HEK293 (cell line): ENCODE measurements at regions not wholly inside any gene's neighbourhood (a gene's known extent, or its start where the extent isn't known, plus 50 kb on each side); places are given as distances from the start of the nearest gene placed in this dataset.

Source experiments
- CTCF ChIA-PET: fragments of 350-600 bp; formaldehyde crosslinking; extraction: SDS; loops from one replicate; lab custom pipeline; 2021; ENCODE audit warnings: antibody characterized with exemption; lab: Yijun Ruan, JAX
- POLR2A ChIA-PET: fragments of 300-600 bp; formaldehyde crosslinking; extraction: SDS; loops from one replicate; lab custom pipeline; 2020; ENCODE audit warnings: antibody characterized with exemption, inconsistent platforms; lab: Yijun Ruan, JAX
- H3K27ac ChIP-seq: fragments of 200-500 bp; sonication (Bioruptor generic); 2 replicates; pipeline ENCODE4 v1.5.1; 2014; ENCODE audit warnings: low read depth, low read length, control low read depth, inconsistent platforms; ENCODE audit errors: extremely low read depth
- H3K36me3 ChIP-seq, 2 experiments: fragments of 200-500 bp in 1 of 2; sonication (Bioruptor generic) in 1 of 2; 1 replicate in 1 of 2; 2 replicates in 1 of 2; pipeline ENCODE4 v1.5.1; 2014 to 2017; ENCODE audit warnings: inconsistent platforms in 2 of 2, low read length in 2 of 2; ENCODE audit not compliant: control insufficient read depth in 2 of 2, insufficient read depth in 1 of 2
- H3K4me1 ChIP-seq: fragments of 200-500 bp; sonication (Bioruptor generic); 2 replicates; pipeline ENCODE4 v1.5.1; 2014; ENCODE audit warnings: mild to moderate bottlenecking, low read length, inconsistent platforms; ENCODE audit not compliant: control insufficient read depth, insufficient read depth
- H3K4me3 ChIP-seq: 2 replicates; pipeline ENCODE4 v1.5.1; 2011; ENCODE audit warnings: low read depth, mild to moderate bottlenecking, control low read depth, low read length, moderate library complexity
- H3K9me3 ChIP-seq: fragments of 200-500 bp; sonication (Bioruptor generic); 2 replicates; pipeline ENCODE4 v1.5.1; 2014; ENCODE audit warnings: low read depth, low read length, inconsistent platforms; ENCODE audit not compliant: control insufficient read depth, insufficient read depth
- FEZF1 ChIP-seq: fragments of 450-650 bp; formaldehyde crosslinking; IDR thresholded peaks from 2 replicates; pipeline ENCODE4 v1.5.1; 2016; ENCODE audit warnings: missing biosample characterization, missing genetic modification characterization
- GFI1B ChIP-seq: fragments of 450-650 bp; formaldehyde crosslinking; IDR thresholded peaks from 2 replicates; pipeline ENCODE4 v1.5.1; 2016; ENCODE audit warnings: missing biosample characterization, missing genetic modification characterization
- RBAK ChIP-seq: fragments of 450-650 bp; formaldehyde crosslinking; IDR thresholded peaks from 2 replicates; pipeline ENCODE4 v1.5.1; 2016; ENCODE audit warnings: missing biosample characterization, missing genetic modification characterization
- SALL2 ChIP-seq: fragments of 450-650 bp; formaldehyde crosslinking; IDR thresholded peaks from 2 replicates; pipeline ENCODE4 v1.5.0; 2017; ENCODE audit warnings: missing biosample characterization, mild to moderate bottlenecking, missing genetic modification characterization, borderline replicate concordance
- TSHZ1 ChIP-seq: fragments of 450-650 bp; formaldehyde crosslinking; IDR thresholded peaks from 2 replicates; pipeline ENCODE4 v1.5.1; 2016; ENCODE audit warnings: missing biosample characterization, missing genetic modification characterization, borderline replicate concordance
- ZBTB20 ChIP-seq: fragments of 450-650 bp; formaldehyde crosslinking; IDR thresholded peaks from 2 replicates; pipeline ENCODE4 v1.5.1; 2016; ENCODE audit warnings: missing biosample characterization, missing genetic modification characterization
- ZBTB26 ChIP-seq: fragments of 450-650 bp; formaldehyde crosslinking; optimal IDR thresholded peaks from 2 replicates; pipeline ENCODE3; 2016; ENCODE audit warnings: missing biosample characterization, mild to moderate bottlenecking, missing genetic modification characterization
- ZBTB48 ChIP-seq: fragments of 450-650 bp; formaldehyde crosslinking; IDR thresholded peaks from 2 replicates; pipeline ENCODE4 v1.5.1; 2016; ENCODE audit warnings: missing biosample characterization, missing genetic modification characterization
- ZNF133 ChIP-seq: fragments of 450-650 bp; formaldehyde crosslinking; IDR thresholded peaks from 2 replicates; pipeline ENCODE4 v1.5.1; 2016; ENCODE audit warnings: missing biosample characterization, missing genetic modification characterization
- ZNF202 ChIP-seq: fragments of 450-650 bp; formaldehyde crosslinking; IDR thresholded peaks from 2 replicates; pipeline ENCODE4 v1.5.1; 2016; ENCODE audit warnings: missing biosample characterization, missing genetic modification characterization, borderline replicate concordance
- ZNF239 ChIP-seq: fragments of 450-650 bp; formaldehyde crosslinking; IDR thresholded peaks from 2 replicates; pipeline ENCODE4 v1.5.1; 2016; ENCODE audit warnings: missing biosample characterization, missing genetic modification characterization
- ZNF501 ChIP-seq: fragments of 450-650 bp; formaldehyde crosslinking; IDR thresholded peaks from 2 replicates; pipeline ENCODE4 v1.5.1; 2016; ENCODE audit warnings: missing biosample characterization, missing genetic modification characterization
- ZNF571 ChIP-seq: fragments of 450-650 bp; formaldehyde crosslinking; IDR thresholded peaks from 2 replicates; pipeline ENCODE4 v1.5.0; 2017; ENCODE audit warnings: missing biosample characterization, missing genetic modification characterization
- ZNF670 ChIP-seq: fragments of 450-650 bp; formaldehyde crosslinking; IDR thresholded peaks from 2 replicates; pipeline ENCODE4 v1.5.1; 2016; ENCODE audit warnings: missing biosample characterization, missing genetic modification characterization, low read depth
- ZNF747 ChIP-seq: fragments of 450-650 bp; formaldehyde crosslinking; IDR thresholded peaks from 2 replicates; pipeline ENCODE4 v1.5.1; 2016; ENCODE audit warnings: missing biosample characterization, missing genetic modification characterization
- ZNF776 ChIP-seq: fragments of 450-650 bp; formaldehyde crosslinking; IDR thresholded peaks from 2 replicates; pipeline ENCODE4 v1.5.0; 2017; ENCODE audit warnings: missing biosample characterization, missing genetic modification characterization, borderline replicate concordance
- ZNF792 ChIP-seq: fragments of 450-650 bp; formaldehyde crosslinking; IDR thresholded peaks from 2 replicates; pipeline ENCODE4 v1.5.1; 2016; ENCODE audit warnings: missing biosample characterization, missing genetic modification characterization
- ZSCAN30 ChIP-seq: fragments of 450-650 bp; IDR thresholded peaks from 2 replicates; pipeline ENCODE4 v1.5.1; 2018; ENCODE audit warnings: missing biosample characterization, mild to moderate bottlenecking, missing genetic modification characterization, moderate library complexity
- TF ChIP-seq, protein P1 (sequence below): fragments of 450-650 bp; formaldehyde crosslinking; conservative IDR thresholded peaks from 2 replicates; pipeline ENCODE4 v1.5.1; 2016; ENCODE audit warnings: low read depth, missing biosample characterization, missing genetic modification characterization

- ChIA-PET CTCF (interaction anchor here (0.5 kb wide), 1 partner anchor 66 kb away, joined by 3 read pairs; no protein-coding TSS in a partner anchor), POLR2A (no interaction called here)
- H3K27ac ChIP-seq, result no peak overlapping the region
- TF ChIP-seq TSHZ1 (tag by site-specific recombination) (no peak), ZNF776 (tag by site-specific recombination) (no peak), ZNF239 (tag by site-specific recombination) (no peak), GFI1B (tag by site-specific recombination) (no peak), ZNF670 (tag by site-specific recombination) (no peak), ZBTB26 (tag by site-specific recombination) (no peak), ZBTB48 (tag by site-specific recombination) (no peak), ZNF571 (tag by site-specific recombination) (no peak), ZNF747 (tag by site-specific recombination) (no peak), FEZF1 (tag by site-specific recombination) (no peak), SALL2 (tag by site-specific recombination) (no peak), ZBTB20 (no peak), ZNF202 (no peak), RBAK (tag by site-specific recombination) (no peak), ZNF792 (no peak), ZSCAN30 (tag by site-specific recombination) (no peak), ZNF133 (no peak), ZNF501 (no peak)
- TF ChIP-seq, protein P1, sequence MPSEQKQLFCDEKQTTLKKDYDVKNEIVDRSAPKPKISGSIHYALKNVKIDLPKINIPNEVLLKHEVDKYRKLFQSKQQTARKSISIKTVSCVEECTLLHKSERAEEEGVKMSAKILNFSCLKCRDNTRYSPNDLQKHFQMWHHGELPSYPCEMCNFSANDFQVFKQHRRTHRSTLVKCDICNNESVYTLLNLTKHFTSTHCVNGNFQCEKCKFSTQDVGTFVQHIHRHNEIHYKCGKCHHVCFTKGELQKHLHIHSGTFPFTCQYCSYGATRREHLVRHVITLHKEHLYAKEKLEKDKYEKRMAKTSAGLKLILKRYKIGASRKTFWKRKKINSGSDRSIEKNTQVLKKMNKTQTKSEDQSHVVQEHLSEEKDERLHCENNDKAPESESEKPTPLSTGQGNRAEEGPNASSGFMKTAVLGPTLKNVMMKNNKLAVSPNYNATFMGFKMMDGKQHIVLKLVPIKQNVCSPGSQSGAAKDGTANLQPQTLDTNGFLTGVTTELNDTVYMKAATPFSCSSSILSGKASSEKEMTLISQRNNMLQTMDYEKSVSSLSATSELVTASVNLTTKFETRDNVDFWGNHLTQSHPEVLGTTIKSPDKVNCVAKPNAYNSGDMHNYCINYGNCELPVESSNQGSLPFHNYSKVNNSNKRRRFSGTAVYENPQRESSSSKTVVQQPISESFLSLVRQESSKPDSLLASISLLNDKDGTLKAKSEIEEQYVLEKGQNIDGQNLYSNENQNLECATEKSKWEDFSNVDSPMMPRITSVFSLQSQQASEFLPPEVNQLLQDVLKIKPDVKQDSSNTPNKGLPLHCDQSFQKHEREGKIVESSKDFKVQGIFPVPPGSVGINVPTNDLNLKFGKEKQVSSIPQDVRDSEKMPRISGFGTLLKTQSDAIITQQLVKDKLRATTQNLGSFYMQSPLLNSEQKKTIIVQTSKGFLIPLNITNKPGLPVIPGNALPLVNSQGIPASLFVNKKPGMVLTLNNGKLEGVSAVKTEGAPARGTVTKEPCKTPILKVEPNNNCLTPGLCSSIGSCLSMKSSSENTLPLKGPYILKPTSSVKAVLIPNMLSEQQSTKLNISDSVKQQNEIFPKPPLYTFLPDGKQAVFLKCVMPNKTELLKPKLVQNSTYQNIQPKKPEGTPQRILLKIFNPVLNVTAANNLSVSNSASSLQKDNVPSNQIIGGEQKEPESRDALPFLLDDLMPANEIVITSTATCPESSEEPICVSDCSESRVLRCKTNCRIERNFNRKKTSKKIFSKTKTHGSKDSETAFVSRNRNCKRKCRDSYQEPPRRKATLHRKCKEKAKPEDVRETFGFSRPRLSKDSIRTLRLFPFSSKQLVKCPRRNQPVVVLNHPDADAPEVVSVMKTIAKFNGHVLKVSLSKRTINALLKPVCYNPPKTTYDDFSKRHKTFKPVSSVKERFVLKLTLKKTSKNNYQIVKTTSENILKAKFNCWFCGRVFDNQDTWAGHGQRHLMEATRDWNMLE (tag by site-specific recombination), result no peak
- H3K36me3 ChIP-seq, result no peaks in the 10 kb centered on the region
- H3K4me1 ChIP-seq, result no peaks in the 10 kb centered on the region
- no peak overlapping the region for H3K4me3 ChIP-seq
- H3K9me3 ChIP-seq, result no peaks in the 10 kb centered on the region
Measured at GRCh38 chr13:66237411-66238062, 992.6 kb downstream of the PCDH9 start.
